Left ventricle myocardium superior (tissue), 1 donor: ENCODE measurements at regions not wholly inside any gene's neighbourhood (a gene's known extent, or its start where the extent isn't known, plus 50 kb on each side); places are given as distances from the start of the nearest gene placed in this dataset.
"Not testable (repeated sequence)": the region's sequence is repeated elsewhere in the genome, so short reads cannot be mapped to it uniquely, and the experiment has no call there.

Experiments
- ATAC-seq: fragments of 200-7000 bp; cut with Tn5 transposase; one replicate; pipeline ENCODE4 v1.9.1; 2020; ENCODE audit warnings: mild to moderate bottlenecking, moderate library complexity
- DNase-seq: peaks from one replicate; pipeline ENCODE4 v3.0.0-alpha.2; 2020
- intact Hi-C: fragments of 100-400 bp; cut with micrococcal nuclease; formaldehyde crosslinking; loops from one replicate; pipeline ENCODE4 v1.11.0; 2022
- donor health status: DM: no; HTN: yes; CAD: no; lungs with severe emphysema.

DNA sequence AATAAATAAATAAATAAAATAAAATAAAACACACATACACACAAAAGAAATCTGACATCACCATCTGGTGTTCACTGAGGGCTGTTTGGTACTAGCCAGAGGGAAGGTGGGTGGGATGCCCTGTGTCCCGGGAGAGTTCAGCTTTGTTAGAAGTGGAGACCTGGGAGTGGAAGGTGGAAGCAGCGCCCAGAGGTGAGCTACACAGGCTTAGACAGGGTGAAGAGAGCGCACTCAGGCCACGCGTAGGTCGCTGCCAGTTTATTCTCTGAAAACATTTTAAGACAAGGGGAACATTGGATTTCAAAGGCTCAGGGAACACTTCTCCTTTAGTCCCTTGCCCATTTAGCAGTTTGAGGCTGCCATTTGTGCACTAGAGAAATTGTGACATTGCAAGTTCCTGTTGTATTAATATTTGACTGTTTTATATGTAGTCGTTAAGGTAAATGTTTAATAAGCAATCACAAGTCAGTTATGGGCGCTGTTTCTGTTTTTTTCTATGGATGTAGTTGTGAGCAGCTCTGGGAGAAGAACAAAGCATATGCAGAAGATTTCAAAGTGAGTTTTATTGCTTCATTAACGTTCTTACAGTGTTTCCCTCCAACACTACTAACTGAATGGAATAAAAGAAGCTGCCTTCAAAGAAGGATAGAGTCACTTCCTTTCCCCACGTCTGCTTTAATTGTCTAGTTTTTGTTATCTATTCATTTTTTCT, 405.5 kb upstream of the NR3C2 start:
- intact Hi-C loops = no loop called here
- ATAC-seq (no peak), DNase-seq (no peak)

DNA sequence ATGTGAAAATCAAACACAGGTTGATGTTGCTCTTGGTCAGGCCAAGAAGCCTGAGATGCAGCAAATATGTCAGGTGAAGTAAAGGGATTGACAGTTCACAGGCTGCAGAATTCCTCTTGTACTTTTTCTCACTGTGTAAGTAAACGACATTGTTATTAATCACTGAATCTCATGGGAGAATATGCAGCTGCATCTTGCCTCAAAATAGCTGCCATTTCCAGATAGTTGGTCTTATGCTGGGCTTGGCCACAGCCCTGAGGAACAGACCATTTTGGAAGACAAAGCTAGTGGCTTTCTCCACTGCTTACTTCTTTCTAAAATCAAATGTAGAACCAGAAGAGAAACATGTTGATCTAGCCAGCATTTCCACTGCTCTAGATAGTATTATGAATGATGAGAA, 403.4 kb upstream of the NR3C2 start:
- ATAC-seq (no peak), DNase-seq (no peak)
- intact Hi-C loops = no loop called here

DNA sequence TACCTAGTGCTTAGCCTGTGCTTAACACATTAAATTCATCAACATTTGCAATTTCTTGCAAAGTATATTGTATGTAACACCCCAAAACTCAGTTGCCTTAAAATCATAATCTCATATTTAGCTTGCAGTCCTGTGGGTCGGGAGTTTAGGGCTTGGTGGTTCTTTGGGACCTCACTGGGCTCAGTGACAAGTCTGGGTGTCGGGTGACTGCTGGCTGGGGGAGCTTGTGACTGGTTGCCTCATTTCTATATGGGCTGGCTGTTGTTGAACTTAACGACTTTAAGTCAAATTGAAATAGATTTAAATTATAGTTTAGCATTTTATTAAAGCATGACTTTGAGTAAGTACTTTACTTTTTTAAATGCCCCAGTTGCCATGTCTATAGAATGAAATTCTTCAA, 401.4 kb upstream of the NR3C2 start:
- no peak for ATAC-seq
- intact Hi-C loops = no loop called here
- DNase-seq = no peak

DNA sequence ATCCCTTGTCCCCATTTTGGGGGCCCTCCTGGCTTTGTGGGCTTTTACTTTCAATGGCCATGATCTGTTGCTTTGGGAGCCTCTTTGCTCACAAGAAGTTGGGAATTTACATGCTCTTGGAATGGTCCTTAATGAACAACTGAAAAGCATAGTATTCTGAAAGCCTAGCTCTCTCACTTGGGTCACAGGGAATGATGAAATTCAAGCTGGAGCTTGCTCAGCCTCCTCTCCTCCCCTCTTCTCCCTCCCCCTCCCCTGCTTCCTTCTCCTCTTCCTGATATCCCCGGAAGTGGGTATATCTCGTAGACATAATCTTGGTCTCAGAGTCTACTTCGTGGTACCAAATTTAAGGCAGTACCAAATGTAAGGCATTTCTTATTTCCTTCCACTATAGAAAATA, 400.6 kb upstream of the NR3C2 start:
- intact Hi-C loops = no loop called here
- no peak for ATAC-seq
- no peak for DNase-seq

DNA sequence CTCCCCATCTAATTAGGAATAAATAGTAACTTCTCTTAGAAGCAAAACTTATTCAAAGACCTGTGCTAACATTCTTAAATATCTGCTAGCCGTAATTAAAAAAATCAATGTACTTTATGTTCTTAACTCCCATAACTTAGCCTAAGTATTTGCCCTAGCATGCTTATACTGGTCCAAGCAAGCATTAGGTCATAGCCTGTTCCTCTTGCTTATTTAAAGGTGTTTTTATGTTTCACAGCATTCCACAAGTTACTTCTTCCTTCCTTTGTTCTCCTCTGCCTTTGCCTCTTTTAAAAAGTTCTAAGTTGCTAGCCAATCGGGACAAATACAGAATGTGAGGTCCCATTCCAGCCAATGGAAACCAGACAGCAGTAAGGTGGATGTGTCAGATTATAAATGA, 395.4 kb upstream of the NR3C2 start:
- intact Hi-C loops, DNase-seq, ATAC-seq: not testable (repeated sequence)

DNA sequence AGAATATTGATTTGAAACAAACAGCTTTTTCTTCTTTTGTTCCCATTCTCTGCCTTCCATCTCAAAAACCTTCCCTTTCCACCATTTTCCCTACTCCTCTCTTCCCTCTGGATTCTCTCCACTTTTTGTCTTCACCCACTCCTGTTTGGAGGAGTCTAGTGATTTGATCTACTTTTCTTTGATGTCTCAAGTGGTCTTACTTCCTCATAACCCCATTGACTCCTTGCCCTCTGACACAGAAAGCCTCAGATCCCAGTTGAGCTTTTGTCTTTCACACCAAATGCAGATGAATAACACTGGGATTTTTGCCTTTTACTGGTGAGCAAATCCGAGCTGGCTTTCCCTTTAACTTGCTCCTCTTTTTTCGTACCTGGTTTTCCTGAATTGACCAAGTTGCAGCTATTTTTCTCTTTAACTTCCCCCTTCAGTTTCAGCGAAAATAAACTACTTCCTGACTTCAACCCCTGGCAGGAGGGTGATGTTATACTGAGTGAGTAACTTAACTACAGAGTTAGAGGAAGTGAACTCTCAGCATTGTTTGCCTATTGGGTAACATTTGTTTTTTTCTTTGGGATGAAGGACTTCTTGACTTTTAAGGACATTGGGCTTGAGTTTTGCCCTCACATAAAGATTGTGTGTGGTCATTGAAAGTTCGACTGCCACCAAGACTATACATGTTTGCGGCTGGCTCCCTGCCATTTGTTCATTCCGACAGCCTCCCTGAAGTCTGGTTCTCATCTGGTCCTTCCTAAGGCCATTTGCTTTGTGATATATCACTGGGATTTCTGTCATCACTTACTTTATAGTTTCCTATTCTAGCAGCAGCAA, 392.8 kb upstream of the NR3C2 start:
- intact Hi-C loops = no loop called here
- ATAC-seq (no peak), DNase-seq (no peak)

GRCh38 chr4:148831945-148832344, 389.7 kb upstream of the NR3C2 start:
- intact Hi-C loops = no loop called here
- no peak for ATAC-seq
- no peak for DNase-seq

DNA sequence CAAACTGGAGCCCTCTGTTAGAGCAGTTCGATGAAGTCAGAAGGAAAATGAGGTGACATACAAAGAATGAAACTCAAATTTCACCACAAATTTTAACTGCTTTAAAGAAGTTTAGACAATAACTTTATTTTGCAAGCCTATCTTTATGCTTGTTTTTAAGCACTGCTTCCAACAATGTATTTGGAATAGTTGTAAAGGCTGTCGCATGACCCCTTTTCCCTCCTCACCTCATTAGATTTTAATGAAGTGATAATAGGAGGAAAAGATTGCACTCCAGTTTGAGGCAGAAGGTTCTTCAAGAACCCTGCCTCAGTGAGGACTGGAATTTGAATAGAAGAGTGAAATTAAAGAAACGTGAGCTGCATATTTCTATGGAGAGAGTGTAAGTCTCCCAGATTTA, 386.1 kb upstream of the NR3C2 start:
- no peak for ATAC-seq
- intact Hi-C loops = no loop called here

DNA sequence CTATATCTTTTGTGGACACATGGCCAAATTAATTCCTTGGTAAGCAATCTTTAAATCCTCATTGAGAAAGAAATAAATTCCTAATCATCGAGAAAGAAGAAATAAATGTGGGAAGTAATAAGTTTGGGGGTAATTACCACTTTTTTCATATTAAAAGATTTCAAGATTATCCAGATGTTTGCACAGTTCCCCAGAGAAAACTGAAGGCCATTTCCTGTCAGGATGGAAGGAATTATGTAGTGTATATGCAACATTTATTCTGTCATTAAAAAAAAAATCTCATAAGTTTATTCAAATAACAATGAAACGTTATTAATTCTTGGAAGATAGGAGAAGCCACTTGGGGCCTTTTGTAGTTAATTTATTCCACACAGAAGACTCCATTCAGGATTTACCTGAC, 385.6 kb upstream of the NR3C2 start:
- no peak for DNase-seq
- intact Hi-C loops = no loop called here
- no peak for ATAC-seq

More for the DNA sequence above, 386.1 kb upstream of the NR3C2 start:
- DNase-seq = no peak

GRCh38 chr4:148823419-148823769, 381.2 kb upstream of the NR3C2 start:
- ATAC-seq (no peak), DNase-seq (no peak)
- intact Hi-C loops = no loop called here

DNA sequence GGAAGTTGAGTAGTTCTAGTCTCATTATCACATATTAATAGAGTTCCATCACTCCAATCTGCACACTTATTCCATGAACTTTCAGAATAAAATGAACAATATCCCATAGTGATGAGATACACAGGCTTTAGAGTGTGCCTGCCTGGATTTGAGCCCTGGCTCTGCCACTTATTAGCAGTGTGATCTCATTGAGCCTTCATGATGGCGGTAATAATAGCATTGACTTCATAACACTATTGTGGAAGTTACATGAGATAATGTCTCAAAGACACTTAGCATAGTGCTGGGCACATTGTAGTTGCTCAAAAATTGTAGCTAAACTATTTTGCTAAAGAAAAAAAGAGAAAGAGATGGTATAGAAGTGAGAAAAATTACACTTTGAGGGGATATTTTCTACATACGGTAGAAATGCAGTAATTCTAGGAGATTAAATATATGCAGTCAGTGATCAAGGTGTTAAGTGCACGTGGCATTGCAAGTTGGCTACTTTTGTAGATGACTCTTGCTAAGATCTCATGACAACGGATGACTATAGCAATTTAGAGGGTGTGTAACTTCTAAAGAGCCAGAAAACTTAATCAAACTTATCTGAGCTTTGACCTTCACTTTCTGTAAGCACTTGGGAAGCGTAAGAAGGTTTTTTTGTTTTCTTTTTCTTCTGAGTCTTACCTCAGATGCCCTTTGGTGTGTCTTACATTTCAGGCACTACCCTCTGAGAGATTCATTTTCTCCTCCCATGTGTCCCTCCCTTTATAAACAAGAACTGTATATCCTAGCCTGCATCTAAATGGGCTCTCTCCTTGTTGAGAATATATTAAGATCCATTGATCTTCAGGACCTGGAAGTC, 380.6 kb upstream of the NR3C2 start:
- no peak for DNase-seq
- intact Hi-C loops = no loop called here
- peak; percentile 75 for ATAC-seq

DNA sequence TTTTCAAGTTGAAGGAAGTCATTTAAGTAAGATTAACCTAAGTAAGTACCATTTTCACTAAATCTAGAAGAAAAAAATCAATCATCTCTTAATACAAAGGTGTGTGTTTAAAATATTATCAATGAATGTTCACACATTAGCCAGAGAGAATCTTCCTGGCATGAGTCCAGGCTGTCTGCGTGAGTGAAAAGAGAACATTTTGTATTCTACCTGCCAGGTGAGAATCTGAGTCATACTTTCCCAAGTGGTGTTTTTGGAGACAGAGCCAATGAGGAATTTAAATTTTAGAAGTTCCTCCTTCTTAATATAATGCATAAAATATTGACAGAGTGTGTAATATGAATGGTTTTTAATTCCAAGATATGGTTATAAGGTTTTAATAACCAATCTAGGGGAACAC, 371.8 kb upstream of the NR3C2 start:
- DNase-seq = no peak
- intact Hi-C loops = no loop called here
- no peak for ATAC-seq

GRCh38 chr4:148813289-148813688, 371.1 kb upstream of the NR3C2 start:
- DNase-seq = no peak
- no peak for ATAC-seq
- intact Hi-C loops = no loop called here

DNA sequence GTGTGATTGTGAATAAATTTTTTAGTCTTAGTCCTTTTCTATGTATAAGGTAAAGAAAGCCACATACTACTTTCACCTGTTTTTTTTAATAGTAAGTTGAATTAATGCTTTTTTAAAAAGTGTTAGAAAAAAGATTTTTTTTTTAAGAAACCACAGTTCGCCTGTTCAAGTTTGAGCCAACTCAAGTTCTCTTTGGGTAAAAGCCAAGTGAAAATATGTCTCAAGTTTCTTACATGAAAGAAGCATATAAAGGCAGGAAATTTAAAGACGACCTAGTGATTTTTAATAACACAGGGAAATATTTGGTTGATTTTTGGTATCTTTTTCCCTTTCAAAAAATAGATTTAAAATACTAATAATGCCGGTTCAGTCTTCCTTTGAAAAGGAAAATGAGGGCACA, 369.9 kb upstream of the NR3C2 start:
- intact Hi-C loops = no loop called here
- no peak for DNase-seq
- no peak for ATAC-seq

DNA sequence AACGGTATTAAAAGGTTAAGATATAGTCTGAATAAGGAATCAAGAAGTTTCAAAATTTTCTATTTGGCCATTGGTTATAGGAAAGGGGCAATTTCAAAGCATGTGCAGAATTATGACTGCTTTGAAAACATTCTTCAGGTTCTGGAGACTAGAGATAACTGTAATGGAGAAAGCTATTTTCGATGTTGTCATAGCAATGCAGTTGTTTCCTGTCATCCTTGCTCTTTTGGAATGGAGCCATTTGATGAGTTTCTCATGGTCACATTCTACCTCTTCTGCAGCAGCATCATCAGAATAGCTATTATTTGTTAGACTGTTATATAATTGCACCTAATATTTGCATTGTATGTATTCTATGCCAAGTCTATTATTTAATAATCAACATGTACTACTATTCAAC, 368.2 kb upstream of the NR3C2 start:
- no peak for DNase-seq

GRCh38 chr4:148808416-148808815, 366.2 kb upstream of the NR3C2 start:
- intact Hi-C loops = no loop called here
- ATAC-seq (no peak), DNase-seq (no peak)

More for the DNA sequence above, 368.2 kb upstream of the NR3C2 start:
- intact Hi-C loops = no loop called here
- no peak for ATAC-seq

DNA sequence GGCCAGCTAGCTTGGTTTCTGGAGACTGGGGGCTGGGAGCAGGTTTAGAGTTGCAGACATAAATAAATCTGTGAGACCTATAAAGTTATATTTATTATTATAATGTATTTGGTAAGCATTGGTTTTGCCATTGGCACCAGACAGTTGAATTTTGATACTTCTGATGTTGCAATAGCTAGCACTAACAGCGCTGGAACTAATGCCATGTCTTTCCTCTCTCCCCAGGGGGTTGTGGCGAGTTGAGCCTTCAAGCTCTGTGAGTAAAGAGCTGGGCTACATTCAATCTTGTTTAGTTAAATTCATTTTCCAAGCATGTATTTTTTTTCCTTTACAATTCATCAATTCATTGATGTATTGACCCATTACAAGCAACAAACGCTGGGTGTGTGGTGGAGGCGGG, 358.7 kb upstream of the NR3C2 start:
- ATAC-seq (no peak), DNase-seq (no peak)
- intact Hi-C loops = no loop called here

GRCh38 chr4:148800336-148800885, 358.2 kb upstream of the NR3C2 start:
- intact Hi-C loops = no loop called here
- ATAC-seq = no peak
- DNase-seq = no peak

- DNase-seq (peak; percentile 49), ATAC-seq (peak; percentile 98)
- intact Hi-C loops = no loop called here
Measured at GRCh38 chr4:148795156-148795864, 353.1 kb upstream of the NR3C2 start.
